GM19023 (cell line): ENCODE measurements at regions not wholly inside any gene's neighbourhood (a gene's known extent, or its start where the extent isn't known, plus 50 kb on each side); places are given as distances from the start of the nearest gene placed in this dataset.
"Not testable (repeated sequence)": the region's sequence is repeated elsewhere in the genome, so short reads cannot be mapped to it uniquely, and the experiment has no call there.

Experiments used
- ATAC-seq: cut with Tn5 transposase; IDR thresholded peaks from one replicate; pipeline ENCODE4 v1.9.1; 2021; ENCODE audit warnings: mild to moderate bottlenecking, moderate library complexity; ENCODE audit not compliant: unreplicated experiment

GRCh38 chr7:9031386-9031785 lies 598.0 kb downstream of the NXPH1 start:
- ATAC-seq: no peak

DNA sequence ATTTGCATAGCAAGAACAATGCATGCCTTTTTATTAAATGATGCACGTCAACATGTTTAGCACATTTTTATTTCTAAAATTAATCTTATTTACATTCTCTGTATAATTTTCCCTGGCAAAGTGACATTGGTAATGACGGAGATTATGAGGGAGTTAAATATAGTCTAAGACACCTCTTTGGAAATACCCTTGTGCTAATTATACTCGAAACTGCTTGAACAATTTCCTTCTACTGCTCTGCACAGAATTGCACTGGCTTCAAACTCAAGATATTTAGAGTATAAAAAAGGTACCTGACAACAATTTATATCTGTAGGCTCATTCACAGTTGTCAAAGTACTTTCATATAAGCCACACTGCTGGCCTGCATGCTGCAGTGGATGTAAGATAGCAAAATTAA lies 602.7 kb downstream of the NXPH1 start:
- ATAC-seq: no peak

DNA sequence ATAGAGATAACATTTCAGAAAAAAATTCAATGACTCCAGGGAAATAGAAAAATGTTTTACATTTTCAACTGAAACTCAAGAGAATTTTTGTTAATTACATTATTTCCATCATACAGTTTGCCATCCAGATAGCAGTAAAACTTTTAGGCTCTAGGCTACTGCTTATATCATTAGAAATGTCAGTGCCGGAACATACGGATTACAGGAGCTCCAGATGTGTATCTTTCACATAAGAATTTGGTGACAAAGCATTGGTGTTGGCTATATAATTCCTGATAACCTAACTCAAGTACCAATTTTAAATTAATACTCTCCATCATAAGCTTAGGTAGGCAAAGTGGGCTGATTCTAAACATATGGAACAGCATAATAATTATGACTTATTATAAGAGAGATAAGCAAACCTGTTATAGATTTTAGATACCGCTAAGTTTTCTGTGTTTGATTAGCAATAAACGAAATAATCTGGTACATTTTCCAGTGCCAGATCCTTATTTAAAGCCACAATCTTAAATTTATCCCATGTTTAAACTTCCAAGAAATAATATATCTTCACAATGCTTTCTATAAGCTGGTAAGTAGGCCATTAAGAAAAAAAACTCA lies 637.9 kb downstream of the NXPH1 start:
- ATAC-seq: no peak

DNA sequence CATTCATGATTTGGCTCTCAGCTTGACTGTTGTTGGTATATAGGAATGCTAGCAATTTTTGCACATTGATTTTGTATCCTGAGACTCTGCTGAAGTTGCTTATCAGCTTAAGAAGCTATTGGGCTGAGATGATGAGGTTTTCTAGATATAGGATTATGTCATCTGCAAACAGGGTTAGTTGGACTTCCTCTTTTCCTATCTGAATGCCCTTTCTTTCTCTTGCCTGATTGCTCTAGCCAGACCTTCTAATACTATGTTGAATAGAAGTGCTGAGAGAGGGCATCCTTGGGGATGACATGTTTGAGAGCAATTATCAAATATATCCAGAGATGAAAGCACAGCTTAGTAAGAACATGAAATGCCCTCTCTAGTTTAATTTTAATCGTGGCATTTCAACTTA lies 642.4 kb downstream of the NXPH1 start:
- not testable (repeated sequence) for ATAC-seq

DNA sequence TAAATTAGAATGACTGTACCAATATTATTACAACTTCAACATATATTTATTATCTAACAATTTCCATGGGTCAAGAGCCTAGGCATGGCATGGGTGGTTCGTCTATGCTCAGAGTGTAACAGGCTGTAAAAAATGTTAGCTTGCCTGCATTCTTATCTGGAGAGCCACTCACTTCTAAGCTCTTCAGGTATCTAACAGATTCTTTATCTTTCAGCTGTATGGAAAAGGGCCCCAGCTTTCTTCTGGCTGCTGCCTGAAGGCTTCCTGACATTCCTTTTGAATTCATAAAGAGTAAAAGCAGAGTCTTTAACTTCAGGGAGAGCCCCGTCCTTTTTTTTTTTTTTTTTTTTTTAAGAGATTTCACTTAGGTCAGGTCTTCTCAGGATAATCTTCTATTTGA lies 648.8 kb downstream of the NXPH1 start:
- no peak for ATAC-seq

GRCh38 chr7:9083837-9084236 lies 650.4 kb downstream of the NXPH1 start:
- ATAC-seq: no peak

DNA sequence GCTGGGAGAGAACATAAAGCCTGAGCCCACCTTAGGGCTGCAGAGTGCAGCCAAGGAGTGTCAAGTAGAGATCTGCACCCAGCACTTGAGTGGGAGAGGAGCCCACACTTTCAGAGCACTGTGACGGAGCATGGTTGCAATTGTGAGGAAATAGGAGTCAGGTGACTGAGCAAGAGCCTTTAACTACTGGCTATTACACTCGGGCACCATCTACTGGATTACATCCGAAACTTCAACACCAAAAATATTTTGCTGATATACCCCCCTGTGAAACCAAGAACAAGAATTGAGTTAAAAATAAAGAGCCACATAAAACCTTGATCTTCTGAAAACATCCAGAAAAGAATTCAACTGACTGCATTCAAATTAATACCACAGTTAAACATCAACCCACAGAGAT lies 657.9 kb downstream of the NXPH1 start:
- ATAC-seq: no peak

GRCh38 chr7:9097565-9098060 lies 664.2 kb downstream of the NXPH1 start:
- ATAC-seq: no peak

DNA sequence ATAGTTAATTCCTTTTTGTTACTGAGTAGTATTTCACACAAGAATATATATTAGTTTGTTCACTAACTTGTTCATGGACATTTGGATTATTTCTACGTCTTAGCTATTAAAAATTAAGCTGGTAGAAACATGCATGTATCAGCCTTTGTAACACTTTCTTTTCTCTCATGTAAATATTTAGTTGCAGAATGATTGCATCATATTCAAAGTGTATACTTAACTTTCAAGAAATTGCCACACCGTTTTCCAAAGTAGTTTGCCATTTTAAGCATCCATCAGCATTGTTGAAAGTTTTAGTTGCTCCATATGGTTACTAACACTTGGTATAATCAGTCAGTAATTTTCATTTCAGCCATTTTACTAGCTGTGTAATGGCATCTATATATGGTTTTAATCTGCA lies 666.9 kb downstream of the NXPH1 start:
- ATAC-seq: no peak

DNA sequence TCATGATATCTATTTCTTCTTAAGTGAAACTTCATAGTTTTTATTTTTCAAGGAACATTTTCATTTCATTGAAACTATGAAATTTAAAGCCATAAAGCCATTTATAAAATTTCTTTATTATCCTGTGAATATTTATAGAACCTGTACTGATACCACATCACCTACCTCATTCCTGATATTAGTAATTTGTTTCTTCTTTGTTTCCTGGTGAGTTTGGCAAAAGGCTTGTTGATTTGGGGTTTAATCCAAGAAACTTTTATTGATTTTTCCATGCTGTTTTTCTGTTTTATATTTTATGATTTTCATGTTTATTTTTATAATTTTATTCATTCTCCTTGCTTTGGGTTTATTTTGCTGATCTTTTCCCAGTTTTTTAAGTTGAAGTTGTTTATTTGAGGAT lies 669.4 kb downstream of the NXPH1 start:
- ATAC-seq: no peak

DNA sequence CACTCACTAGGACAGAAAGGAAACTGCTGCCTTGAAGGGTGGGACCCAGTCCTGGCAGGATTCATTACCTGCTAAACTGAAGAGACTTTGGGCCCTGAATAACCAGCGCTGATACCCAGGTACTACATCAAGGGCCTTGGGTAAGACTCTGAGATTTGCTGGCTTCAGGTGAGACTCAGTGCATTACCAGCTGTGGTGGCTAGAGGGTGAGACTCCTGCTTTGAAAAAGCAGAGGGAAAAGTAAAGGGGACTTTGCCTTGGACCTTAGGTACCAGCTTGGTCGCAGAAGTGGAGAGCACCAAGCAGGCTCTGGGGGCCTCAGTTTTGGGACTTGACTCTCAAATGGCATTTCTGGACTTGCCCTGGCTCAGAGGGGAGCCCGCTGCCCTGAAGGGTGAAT lies 673.3 kb downstream of the NXPH1 start:
- ATAC-seq: no peak

GRCh38 chr7:9120331-9120730 lies 686.9 kb downstream of the NXPH1 start:
- no peak for ATAC-seq

DNA sequence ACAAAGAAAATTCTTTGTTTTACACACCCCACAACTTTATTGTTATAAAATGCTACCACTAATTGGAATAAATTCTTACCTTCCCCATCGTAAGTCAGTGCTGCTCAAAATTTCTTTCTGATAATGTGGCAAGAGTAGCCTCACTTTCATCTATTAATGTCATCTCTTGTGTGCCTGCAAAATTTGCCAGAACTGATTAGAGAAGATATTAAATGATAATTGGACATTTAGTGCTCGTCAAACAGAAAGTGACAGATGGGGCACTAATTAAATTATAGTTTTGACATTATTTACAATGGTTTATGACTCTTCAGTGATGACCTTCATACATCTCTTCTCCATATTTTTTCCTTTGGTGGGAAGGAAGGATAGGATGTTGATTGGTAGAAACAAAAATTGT lies 690.9 kb downstream of the NXPH1 start:
- no peak for ATAC-seq

- ATAC-seq: no peak
These were observed 691.8 kb downstream of the NXPH1 start for GRCh38 chr7:9125246-9125645.

DNA sequence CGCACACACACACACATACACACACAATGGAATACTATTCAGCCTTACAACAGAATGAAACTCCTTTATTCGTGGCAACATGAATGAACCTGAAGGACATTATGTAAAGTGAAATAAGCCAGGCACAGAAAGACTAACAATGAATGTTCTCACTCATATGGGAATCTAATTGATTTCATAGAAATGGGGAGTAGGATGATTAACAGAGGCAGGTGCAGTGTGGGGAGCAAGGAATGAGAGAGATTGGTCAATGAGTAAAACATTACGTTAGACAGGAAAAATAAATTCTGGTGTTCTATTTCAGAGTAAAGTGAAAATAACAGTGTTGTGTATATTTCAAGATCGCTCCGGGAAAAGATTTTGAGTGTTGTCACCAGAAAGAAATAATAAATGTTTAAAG lies 694.5 kb downstream of the NXPH1 start:
- ATAC-seq: no peak

DNA sequence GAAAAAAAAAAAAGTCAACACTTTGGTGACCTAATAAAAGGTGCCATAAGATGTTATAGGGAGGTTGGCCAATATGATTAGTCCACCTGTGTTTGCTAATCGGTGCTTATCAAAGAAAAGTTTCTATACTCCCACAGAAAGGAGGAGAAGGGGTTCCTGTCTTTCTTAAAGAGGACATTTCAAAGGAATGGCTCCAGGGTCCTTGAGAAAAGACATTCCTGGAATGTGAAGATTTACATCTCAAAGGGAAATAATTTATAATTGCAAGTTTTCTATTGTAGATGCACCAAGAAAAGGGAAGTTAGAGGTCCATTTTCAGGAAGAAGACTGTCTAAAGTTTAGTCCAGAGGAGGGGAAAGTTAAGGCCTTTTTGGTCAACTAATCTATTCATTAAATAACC lies 715.3 kb downstream of the NXPH1 start:
- ATAC-seq: no peak

GRCh38 chr7:9149499-9150082 lies 716.2 kb downstream of the NXPH1 start:
- no peak for ATAC-seq

DNA sequence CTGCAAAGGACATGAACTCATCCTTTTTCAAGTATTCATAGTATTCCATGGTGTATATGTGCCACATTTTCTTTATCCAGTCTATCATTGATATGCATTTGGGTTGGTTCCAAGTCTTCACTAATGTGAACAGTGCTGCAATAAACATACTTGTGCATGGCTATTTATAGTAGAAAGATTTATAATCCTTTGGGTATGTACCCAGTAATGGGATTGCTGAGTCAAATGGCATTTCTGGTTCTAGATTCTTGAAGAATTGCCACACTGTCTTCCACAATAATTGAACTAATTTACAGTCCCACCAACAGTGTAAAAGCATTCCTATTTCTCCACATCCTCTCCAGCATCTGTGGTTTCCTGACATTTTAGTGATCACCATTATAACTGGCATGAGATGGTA lies 730.3 kb downstream of the NXPH1 start:
- ATAC-seq: not testable (repeated sequence)

DNA sequence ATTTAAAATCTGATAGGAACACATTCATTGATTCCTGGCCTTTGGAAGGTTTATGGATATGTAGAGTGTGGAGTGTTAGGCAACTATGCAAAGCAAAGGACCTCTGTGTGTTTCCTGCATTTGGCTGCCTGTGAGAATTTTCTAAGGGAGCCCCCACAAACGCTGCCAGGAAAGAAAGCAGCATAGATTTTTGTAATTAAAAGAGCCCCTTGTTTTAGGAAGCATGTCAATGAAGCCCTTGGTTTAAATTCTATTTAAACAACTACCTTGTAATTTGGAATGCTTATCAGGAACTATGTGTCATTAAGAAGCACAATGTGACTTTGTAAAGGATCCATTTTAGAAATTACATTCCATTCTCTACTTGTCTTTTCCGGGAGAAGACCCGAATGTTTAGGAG lies 742.5 kb downstream of the NXPH1 start:
- ATAC-seq: no peak

DNA sequence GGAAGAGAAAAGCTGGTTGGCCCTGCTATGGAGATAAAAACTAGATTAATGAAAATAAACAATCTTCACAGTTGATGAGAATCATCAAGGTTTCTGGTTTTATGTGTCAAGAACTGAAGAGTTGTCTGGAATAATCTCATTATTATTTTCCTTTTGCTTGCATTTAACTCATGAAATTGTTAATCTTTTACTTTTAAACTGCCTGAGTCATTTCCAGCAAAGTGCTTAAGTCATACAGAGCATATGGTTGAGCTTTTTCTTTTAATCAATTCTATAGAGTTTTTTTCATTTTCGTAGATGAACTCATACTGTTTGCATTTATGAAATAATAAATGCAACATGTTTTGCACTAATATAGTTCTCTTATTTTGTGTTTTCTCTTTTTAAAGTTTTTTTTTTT lies 747.9 kb downstream of the NXPH1 start:
- no peak for ATAC-seq

DNA sequence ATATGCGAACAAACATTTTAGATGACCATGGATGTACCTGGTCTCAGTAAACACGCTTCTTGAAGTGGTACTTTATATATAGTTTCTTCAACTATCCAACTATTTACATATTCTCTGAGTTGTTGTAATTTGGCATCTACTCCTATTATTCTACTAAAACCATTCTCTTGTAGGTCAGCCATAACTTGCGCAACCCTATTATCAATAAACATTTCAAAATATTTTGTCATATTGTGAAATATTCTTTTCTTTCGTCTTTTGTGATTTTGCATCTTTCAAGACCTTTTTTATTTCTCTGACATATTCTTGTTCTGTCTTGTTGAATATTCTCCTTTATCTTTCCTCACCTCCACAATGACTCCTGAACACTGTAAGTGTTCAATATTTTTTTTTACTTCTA lies 753.3 kb downstream of the NXPH1 start:
- no peak for ATAC-seq

DNA sequence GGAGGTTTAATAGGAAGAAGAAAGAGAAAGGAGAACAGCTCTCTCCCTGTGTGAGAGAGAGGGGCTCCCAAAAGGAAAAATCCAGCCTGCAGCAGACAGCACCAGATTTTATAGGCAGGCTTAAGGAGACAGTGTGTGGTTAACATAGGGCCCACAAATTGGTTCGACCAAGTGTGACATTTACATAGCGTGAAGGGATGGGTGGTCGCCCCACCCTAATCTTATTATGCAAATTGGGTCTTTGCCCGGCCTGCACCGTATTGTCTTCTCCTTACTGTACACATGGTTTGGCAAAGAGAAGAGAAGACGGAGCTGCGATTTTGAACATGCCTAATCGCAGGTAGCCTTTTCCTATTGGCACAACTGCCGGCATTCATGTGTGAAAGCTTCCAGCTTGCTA lies 756.3 kb downstream of the NXPH1 start:
- no peak for ATAC-seq

DNA sequence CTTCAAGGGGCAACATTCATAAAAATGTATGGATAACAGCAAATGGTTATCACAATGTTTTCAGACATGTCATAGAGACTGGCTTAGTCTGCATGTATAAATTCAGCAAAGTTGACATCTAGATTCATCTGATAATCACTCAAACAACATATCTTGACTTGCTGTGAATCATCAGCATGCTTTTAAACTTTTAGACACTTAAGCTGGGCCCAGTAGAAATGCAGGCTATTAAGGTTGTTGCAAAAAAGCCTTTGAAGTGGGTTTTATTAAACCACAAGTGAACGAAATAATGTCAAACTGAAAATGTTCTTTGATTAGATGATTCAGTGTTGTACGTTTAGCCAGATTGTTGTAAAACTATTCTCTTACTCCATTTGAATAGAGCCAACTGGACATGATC lies 759.6 kb downstream of the NXPH1 start:
- ATAC-seq: no peak
